Trophoblast cell (in vitro differentiated cells and primary cell): ENCODE measurements at regions not wholly inside any gene's neighbourhood (a gene's known extent, or its start where the extent isn't known, plus 50 kb on each side); places are given as distances from the start of the nearest gene placed in this dataset.
A peak's percentile ranks its signal among the peaks of the same experiment; 100 is the strongest.
"Not testable (repeated sequence)": the region's sequence is repeated elsewhere in the genome, so short reads cannot be mapped to it uniquely, and the experiment has no call there.

Source experiments
- DNase-seq, 2 donors: peaks; one replicate each; pipeline ENCODE4 v3.0.0-alpha.2; 2016
- H2AFZ ChIP-seq: 2 replicates; pipeline ENCODE4 v1.6.1; 2013; ENCODE audit warnings: low read length, moderate library complexity, mild to moderate bottlenecking; ENCODE audit not compliant: insufficient read depth, poor library complexity
- H2AK5ac ChIP-seq: 2 replicates; pipeline ENCODE4 v1.6.1; 2013; ENCODE audit warnings: mild to moderate bottlenecking, low read length
- H2BK120ac ChIP-seq: 2 replicates; pipeline ENCODE4 v1.6.1; 2013; ENCODE audit warnings: low read length, mild to moderate bottlenecking, moderate library complexity; ENCODE audit not compliant: insufficient read depth, poor library complexity
- H2BK12ac ChIP-seq: 2 replicates; pipeline ENCODE4 v1.6.1; 2013; ENCODE audit warnings: mild to moderate bottlenecking, low read length, moderate library complexity
- H2BK5ac ChIP-seq: 2 replicates; pipeline ENCODE4 v1.6.1; 2013; ENCODE audit warnings: low read length, low read depth, moderate library complexity, mild to moderate bottlenecking; ENCODE audit not compliant: poor library complexity
- H3K14ac ChIP-seq: 2 replicates; pipeline ENCODE4 v1.6.1; 2013; ENCODE audit warnings: mild to moderate bottlenecking, low read length
- H3K18ac ChIP-seq: 2 replicates; pipeline ENCODE4 v1.6.1; 2013; ENCODE audit warnings: mild to moderate bottlenecking, low read length
- H3K23ac ChIP-seq: 2 replicates; pipeline ENCODE4 v1.6.1; 2013; ENCODE audit warnings: low read length
- H3K27ac ChIP-seq: 2 replicates; pipeline ENCODE4 v1.5.1; 2013; ENCODE audit warnings: low read depth, mild to moderate bottlenecking, inconsistent platforms, low read length, moderate library complexity
- H3K27me3 ChIP-seq: 2 replicates; pipeline ENCODE4 v1.6.1; 2013; ENCODE audit warnings: inconsistent platforms, mild to moderate bottlenecking, low read length, moderate library complexity; ENCODE audit not compliant: insufficient read depth
- H3K36me3 ChIP-seq, 2 experiments: 1 replicate in 1 of 2; 2 replicates in 1 of 2; pipeline ENCODE4 v1.6.1; 2013; ENCODE audit warnings: low read length in 2 of 2, mild to moderate bottlenecking in 2 of 2, moderate library complexity in 1 of 2; ENCODE audit not compliant: insufficient read depth in 2 of 2, control insufficient read depth in 1 of 2
- H3K4ac ChIP-seq: 2 replicates; pipeline ENCODE4 v1.6.1; 2013; ENCODE audit warnings: low read depth, mild to moderate bottlenecking, low read length, moderate library complexity
- H3K4me1 ChIP-seq, 2 experiments: 1 replicate in 1 of 2; 2 replicates in 1 of 2; pipeline ENCODE4 v1.6.1; 2013; ENCODE audit warnings: low read length in 2 of 2, mild to moderate bottlenecking in 2 of 2, moderate library complexity in 1 of 2; ENCODE audit not compliant: insufficient read depth in 2 of 2, control insufficient read depth in 1 of 2
- H3K4me2 ChIP-seq: 2 replicates; pipeline ENCODE4 v1.6.1; 2013; ENCODE audit warnings: inconsistent platforms, mild to moderate bottlenecking, low read length, moderate library complexity
- H3K4me3 ChIP-seq: 2 replicates; pipeline ENCODE4 v1.5.1; 2013; ENCODE audit warnings: mild to moderate bottlenecking, low read depth, low read length, inconsistent platforms
- H3K79me1 ChIP-seq: one replicate; pipeline ENCODE4 v1.6.1; 2013; ENCODE audit warnings: low read length
- H3K79me2 ChIP-seq: 2 replicates; pipeline ENCODE4 v1.6.1; 2013; ENCODE audit warnings: low read length, mild to moderate bottlenecking; ENCODE audit not compliant: control insufficient read depth, insufficient read depth, poor library complexity
- H3K9ac ChIP-seq: 2 replicates; pipeline ENCODE4 v1.6.1; 2013; ENCODE audit warnings: mild to moderate bottlenecking, low read length
- H3K9me3 ChIP-seq: 2 replicates; pipeline ENCODE4 v1.6.1; 2013; ENCODE audit warnings: low read depth, mild to moderate bottlenecking, control low read depth, inconsistent platforms, low read length; ENCODE audit not compliant: insufficient read depth
- H4K12ac ChIP-seq: 2 replicates; pipeline ENCODE4 v1.6.1; 2013; ENCODE audit warnings: low read depth, mild to moderate bottlenecking, low read length, moderate library complexity
- H4K8ac ChIP-seq: 2 replicates; pipeline ENCODE4 v1.6.1; 2013; ENCODE audit warnings: low read depth, mild to moderate bottlenecking, low read length, moderate library complexity
- H4K91ac ChIP-seq: one replicate; pipeline ENCODE4 v1.6.1; 2013; ENCODE audit warnings: low read depth, mild to moderate bottlenecking, low read length, moderate library complexity
- WGBS: extraction: QIAGEN DNeasy Blood & Tissue Kit; methylation state at CpG from one replicate; pipeline ENCODE4 v1.1.7; 2013; ENCODE audit warnings: missing lambda C conversion rate; ENCODE audit not compliant: insufficient read length, insufficient coverage; ENCODE audit errors: extremely low coverage; 5-methylcytosine and 5-hydroxymethylcytosine counted together

GRCh38 chr5:127216898-127217675 is 73.5 kb upstream of the MEGF10 start:
- H2AK5ac ChIP-seq: no peak overlapping the region
- H3K79me1 ChIP-seq: no peaks in the 10 kb centered on the region
- H2BK120ac ChIP-seq: no peak overlapping the region
- no peak overlapping the region for H3K9ac ChIP-seq
- no peak overlapping the region for H3K4me2 ChIP-seq
- H3K36me3 ChIP-seq: no peaks in the 10 kb centered on the region
- H2BK5ac ChIP-seq: no peak overlapping the region
- no peak overlapping the region for H4K12ac ChIP-seq
- no peaks in the 10 kb centered on the region for H3K27me3 ChIP-seq
- H2AFZ ChIP-seq: no peak overlapping the region
- H2BK12ac ChIP-seq: no peak overlapping the region
- no peak overlapping the region for H3K18ac ChIP-seq
- H3K4ac ChIP-seq: no peak overlapping the region
- no peaks in the 10 kb centered on the region for H3K9me3 ChIP-seq
- H4K8ac ChIP-seq: no peak overlapping the region
- peak; percentile 88 to 94 for DNase-seq
- H3K4me1 ChIP-seq: peaks cover 2 to 3% of the 10 kb centered on the region in 2 experiments
- H3K27ac ChIP-seq: no peak overlapping the region
- WGBS: no CpG with 5 or more reads among the region's 3 CpGs
- no peak overlapping the region for H3K14ac ChIP-seq
- no peak overlapping the region for H3K4me3 ChIP-seq
- H3K79me2 ChIP-seq: no peaks in the 10 kb centered on the region
- H4K91ac ChIP-seq: no peak overlapping the region
- H3K23ac ChIP-seq: no peak overlapping the region

GRCh38 chr5:127221936-127222335 is 68.7 kb upstream of the MEGF10 start:
- DNase-seq, H3K4ac ChIP-seq, H4K12ac ChIP-seq, H3K27ac ChIP-seq, H2AK5ac ChIP-seq, H3K79me2 ChIP-seq, H4K91ac ChIP-seq, H2BK12ac ChIP-seq, H3K23ac ChIP-seq, H3K9ac ChIP-seq, H4K8ac ChIP-seq, H2AFZ ChIP-seq, H3K4me1 ChIP-seq, H2BK120ac ChIP-seq, H2BK5ac ChIP-seq, H3K4me2 ChIP-seq, H3K36me3 ChIP-seq, H3K79me1 ChIP-seq, H3K9me3 ChIP-seq, H3K4me3 ChIP-seq, H3K27me3 ChIP-seq, H3K14ac ChIP-seq, H3K18ac ChIP-seq: not testable (repeated sequence)
- WGBS: no CpG with 5 or more reads among the region's 1 CpG

GRCh38 chr5:127222571-127223156 is 67.9 kb upstream of the MEGF10 start:
- no CpG with 5 or more reads among the region's 1 CpG for WGBS
- H2AFZ ChIP-seq, H3K36me3 ChIP-seq, H2AK5ac ChIP-seq, H3K14ac ChIP-seq, H3K4me2 ChIP-seq, H3K79me1 ChIP-seq, H3K4ac ChIP-seq, H2BK12ac ChIP-seq, H3K4me1 ChIP-seq, H3K27me3 ChIP-seq, H3K27ac ChIP-seq, H3K9ac ChIP-seq, H3K4me3 ChIP-seq, H4K12ac ChIP-seq, H4K8ac ChIP-seq, H2BK120ac ChIP-seq, H3K18ac ChIP-seq, DNase-seq, H3K23ac ChIP-seq, H2BK5ac ChIP-seq, H4K91ac ChIP-seq, H3K79me2 ChIP-seq, H3K9me3 ChIP-seq: not testable (repeated sequence)

- H3K27me3 ChIP-seq: no peaks in the 10 kb centered on the region
- no peak for DNase-seq
- no peaks in the 10 kb centered on the region for H3K36me3 ChIP-seq
- no peak overlapping the region for H2BK5ac ChIP-seq
- no peak overlapping the region for H2AK5ac ChIP-seq
- no peaks in the 10 kb centered on the region for H3K9me3 ChIP-seq
- no CpG with 5 or more reads among the region's 6 CpGs for WGBS
- no peak overlapping the region for H3K4me3 ChIP-seq
- no peak overlapping the region for H3K4ac ChIP-seq
- no peak overlapping the region for H4K91ac ChIP-seq
- no peak overlapping the region for H3K23ac ChIP-seq
- no peak overlapping the region for H2AFZ ChIP-seq
- H4K8ac ChIP-seq: no peak overlapping the region
- no peak overlapping the region for H2BK120ac ChIP-seq
- no peak overlapping the region for H2BK12ac ChIP-seq
- H3K4me1 ChIP-seq: no peaks in the 10 kb centered on the region
- no peak overlapping the region for H4K12ac ChIP-seq
- H3K18ac ChIP-seq: no peak overlapping the region
- H3K4me2 ChIP-seq: no peak overlapping the region
- no peak overlapping the region for H3K9ac ChIP-seq
- no peak overlapping the region for H3K14ac ChIP-seq
- no peaks in the 10 kb centered on the region for H3K79me1 ChIP-seq
- no peaks in the 10 kb centered on the region for H3K79me2 ChIP-seq
- H3K27ac ChIP-seq: no peak overlapping the region
These were observed 67.2 kb upstream of the MEGF10 start for GRCh38 chr5:127223256-127223974.
